Coronary artery (tissue), 2 donors: ENCODE measurements at regions not wholly inside any gene's neighbourhood (a gene's known extent, or its start where the extent isn't known, plus 50 kb on each side); places are given as distances from the start of the nearest gene placed in this dataset.
A peak's percentile ranks its signal among the peaks of the same experiment; 100 is the strongest.

Experiments used
- DNase-seq: peaks from one replicate; pipeline ENCODE4 v3.0.0-alpha.2; 2017; ENCODE audit warnings: low spot score
- H3K27ac ChIP-seq, 2 donors: fragments of 200-600 bp; sonication (generic); one replicate each; pipeline ENCODE4 v1.5.1; 2016 to 2019
- H3K4me3 ChIP-seq: fragments of 200-600 bp; sonication (generic); 2 replicates; pipeline ENCODE4 v1.5.1; 2016; ENCODE audit warnings: mild to moderate bottlenecking, moderate library complexity
- TF ChIP-seq, protein P1 (sequence below): fragments of 200-600 bp; sonication (generic); IDR thresholded peaks from one replicate; pipeline ENCODE4 v1.5.1; 2019; ENCODE audit warnings: antibody characterized with exemption

DNA sequence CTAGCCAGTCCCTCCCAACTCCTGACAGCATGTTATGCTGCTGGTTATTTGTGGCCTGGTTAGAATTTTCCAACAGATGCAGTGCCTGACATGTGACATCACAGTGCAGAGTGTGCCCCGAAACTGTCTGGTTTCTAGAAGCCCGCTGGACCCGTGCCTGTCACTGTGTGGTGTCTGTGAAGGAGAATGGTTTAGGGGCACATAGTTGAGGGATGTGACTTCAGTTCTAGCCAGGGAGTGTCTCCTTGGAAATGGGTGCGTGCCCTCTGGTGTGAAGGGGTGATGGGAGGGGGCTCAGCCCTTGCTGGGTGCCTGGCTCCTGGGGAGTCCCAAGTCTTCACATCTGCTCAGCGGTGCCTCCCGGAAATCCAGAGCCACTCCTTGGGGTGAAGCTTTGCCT lies 303.6 kb downstream of the GLRX3 start:
- peak; percentile 60 for DNase-seq
- TF ChIP-seq, protein P1, sequence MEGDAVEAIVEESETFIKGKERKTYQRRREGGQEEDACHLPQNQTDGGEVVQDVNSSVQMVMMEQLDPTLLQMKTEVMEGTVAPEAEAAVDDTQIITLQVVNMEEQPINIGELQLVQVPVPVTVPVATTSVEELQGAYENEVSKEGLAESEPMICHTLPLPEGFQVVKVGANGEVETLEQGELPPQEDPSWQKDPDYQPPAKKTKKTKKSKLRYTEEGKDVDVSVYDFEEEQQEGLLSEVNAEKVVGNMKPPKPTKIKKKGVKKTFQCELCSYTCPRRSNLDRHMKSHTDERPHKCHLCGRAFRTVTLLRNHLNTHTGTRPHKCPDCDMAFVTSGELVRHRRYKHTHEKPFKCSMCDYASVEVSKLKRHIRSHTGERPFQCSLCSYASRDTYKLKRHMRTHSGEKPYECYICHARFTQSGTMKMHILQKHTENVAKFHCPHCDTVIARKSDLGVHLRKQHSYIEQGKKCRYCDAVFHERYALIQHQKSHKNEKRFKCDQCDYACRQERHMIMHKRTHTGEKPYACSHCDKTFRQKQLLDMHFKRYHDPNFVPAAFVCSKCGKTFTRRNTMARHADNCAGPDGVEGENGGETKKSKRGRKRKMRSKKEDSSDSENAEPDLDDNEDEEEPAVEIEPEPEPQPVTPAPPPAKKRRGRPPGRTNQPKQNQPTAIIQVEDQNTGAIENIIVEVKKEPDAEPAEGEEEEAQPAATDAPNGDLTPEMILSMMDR = no peak
- Histone ChIP-seq H3K27ac (peak overlapping the region; percentile 5 to 41), H3K4me3 (no peak overlapping the region)

GRCh38 chr10:130440494-130440893 lies 304.3 kb downstream of the GLRX3 start:
- peak; percentile 29 for DNase-seq
- H3K4me3 ChIP-seq = no peak overlapping the region
- TF ChIP-seq, protein P1 = no peak
- no peak overlapping the region for H3K27ac ChIP-seq

- peak; percentile 31 for DNase-seq
- Histone ChIP-seq H3K27ac (no peak overlapping the region), H3K4me3 (no peak overlapping the region)
- TF ChIP-seq, protein P1 = no peak
Measured at GRCh38 chr10:130440971-130441370, 304.8 kb downstream of the GLRX3 start.

DNA sequence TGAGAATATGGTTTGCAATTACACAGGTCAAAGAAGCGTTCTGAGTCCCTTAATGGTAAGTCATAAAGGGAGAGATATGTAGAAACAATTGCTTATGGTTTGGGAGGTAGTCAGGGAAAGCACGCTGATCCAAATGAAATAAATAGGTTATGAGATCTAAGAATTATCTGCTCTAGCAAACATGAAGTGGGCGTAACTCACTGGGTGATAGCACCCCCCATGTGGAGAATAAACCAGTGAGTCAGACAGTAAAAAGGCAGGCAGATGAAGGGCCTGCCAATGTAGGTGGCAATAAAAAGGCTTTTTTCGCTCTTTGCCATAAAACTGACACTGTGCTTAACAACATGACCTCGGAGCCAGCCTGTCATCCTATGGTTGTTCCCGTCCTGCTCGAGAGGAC lies 306.9 kb downstream of the GLRX3 start:
- TF ChIP-seq, protein P1 = no peak
- peak; percentile 55 for DNase-seq
- no peak overlapping the region for H3K4me3 ChIP-seq

GRCh38 chr10:130453036-130453720 lies 317.0 kb downstream of the GLRX3 start:
- DNase-seq = peak; percentile 55
- Histone ChIP-seq H3K27ac (no peak overlapping the region), H3K4me3 (no peak overlapping the region)
- TF ChIP-seq, protein P1 = no peak

More for the DNA sequence above, 306.9 kb downstream of the GLRX3 start:
- no peak overlapping the region for H3K27ac ChIP-seq

- no peak overlapping the region for H3K27ac ChIP-seq
- TF ChIP-seq, protein P1 = no peak
- peak; percentile 46 for DNase-seq
- no peak overlapping the region for H3K4me3 ChIP-seq
Measured at GRCh38 chr10:130453721-130454542, 317.7 kb downstream of the GLRX3 start.
